K562 (cell line): ENCODE measurements at regions not wholly inside any gene's neighbourhood (a gene's known extent, or its start where the extent isn't known, plus 50 kb on each side); places are given as distances from the start of the nearest gene placed in this dataset.

Source experiments
- NELFE ChIP-seq: IDR thresholded peaks from 2 replicates; pipeline ENCODE4 v1.6.1; 2011; ENCODE audit warnings: mild to moderate bottlenecking; ENCODE audit not compliant: insufficient read depth, insufficient read length
- PURB ChIP-seq: sonication (generic); formaldehyde crosslinking; IDR thresholded peaks from 2 replicates; pipeline ENCODE4 v1.9.0; 2021; ENCODE audit warnings: low read depth, mild to moderate bottlenecking, missing genetic modification reagents
- SIN3B ChIP-seq: fragments of 450-650 bp; IDR thresholded peaks from 2 replicates; pipeline ENCODE4 v1.6.1; 2017; ENCODE audit warnings: low read depth, mild to moderate bottlenecking, moderate library complexity
- ZFPM2 ChIP-seq: fragments of 250-450 bp; sonication (Bioruptor Pico); IDR thresholded peaks from 2 replicates; pipeline ENCODE4 v1.5.1; 2022; ENCODE audit warnings: mild to moderate bottlenecking
- TF ChIP-seq, protein P1 (sequence below), 2 experiments: fragments of 450-650 bp; IDR thresholded peaks; 2 replicates each; pipeline ENCODE4 v1.6.1; 2016; ENCODE audit warnings: mild to moderate bottlenecking in 2 of 2, borderline replicate concordance in 1 of 2, low read depth in 1 of 2, moderate library complexity in 1 of 2
- TF ChIP-seq, protein P2 (sequence below): fragments of 250-450 bp; sonication (Bioruptor Pico); IDR thresholded peaks from 2 replicates; pipeline ENCODE4 v1.9.0; 2021; ENCODE audit warnings: mild to moderate bottlenecking, inconsistent platforms

- TF ChIP-seq, protein P1, sequence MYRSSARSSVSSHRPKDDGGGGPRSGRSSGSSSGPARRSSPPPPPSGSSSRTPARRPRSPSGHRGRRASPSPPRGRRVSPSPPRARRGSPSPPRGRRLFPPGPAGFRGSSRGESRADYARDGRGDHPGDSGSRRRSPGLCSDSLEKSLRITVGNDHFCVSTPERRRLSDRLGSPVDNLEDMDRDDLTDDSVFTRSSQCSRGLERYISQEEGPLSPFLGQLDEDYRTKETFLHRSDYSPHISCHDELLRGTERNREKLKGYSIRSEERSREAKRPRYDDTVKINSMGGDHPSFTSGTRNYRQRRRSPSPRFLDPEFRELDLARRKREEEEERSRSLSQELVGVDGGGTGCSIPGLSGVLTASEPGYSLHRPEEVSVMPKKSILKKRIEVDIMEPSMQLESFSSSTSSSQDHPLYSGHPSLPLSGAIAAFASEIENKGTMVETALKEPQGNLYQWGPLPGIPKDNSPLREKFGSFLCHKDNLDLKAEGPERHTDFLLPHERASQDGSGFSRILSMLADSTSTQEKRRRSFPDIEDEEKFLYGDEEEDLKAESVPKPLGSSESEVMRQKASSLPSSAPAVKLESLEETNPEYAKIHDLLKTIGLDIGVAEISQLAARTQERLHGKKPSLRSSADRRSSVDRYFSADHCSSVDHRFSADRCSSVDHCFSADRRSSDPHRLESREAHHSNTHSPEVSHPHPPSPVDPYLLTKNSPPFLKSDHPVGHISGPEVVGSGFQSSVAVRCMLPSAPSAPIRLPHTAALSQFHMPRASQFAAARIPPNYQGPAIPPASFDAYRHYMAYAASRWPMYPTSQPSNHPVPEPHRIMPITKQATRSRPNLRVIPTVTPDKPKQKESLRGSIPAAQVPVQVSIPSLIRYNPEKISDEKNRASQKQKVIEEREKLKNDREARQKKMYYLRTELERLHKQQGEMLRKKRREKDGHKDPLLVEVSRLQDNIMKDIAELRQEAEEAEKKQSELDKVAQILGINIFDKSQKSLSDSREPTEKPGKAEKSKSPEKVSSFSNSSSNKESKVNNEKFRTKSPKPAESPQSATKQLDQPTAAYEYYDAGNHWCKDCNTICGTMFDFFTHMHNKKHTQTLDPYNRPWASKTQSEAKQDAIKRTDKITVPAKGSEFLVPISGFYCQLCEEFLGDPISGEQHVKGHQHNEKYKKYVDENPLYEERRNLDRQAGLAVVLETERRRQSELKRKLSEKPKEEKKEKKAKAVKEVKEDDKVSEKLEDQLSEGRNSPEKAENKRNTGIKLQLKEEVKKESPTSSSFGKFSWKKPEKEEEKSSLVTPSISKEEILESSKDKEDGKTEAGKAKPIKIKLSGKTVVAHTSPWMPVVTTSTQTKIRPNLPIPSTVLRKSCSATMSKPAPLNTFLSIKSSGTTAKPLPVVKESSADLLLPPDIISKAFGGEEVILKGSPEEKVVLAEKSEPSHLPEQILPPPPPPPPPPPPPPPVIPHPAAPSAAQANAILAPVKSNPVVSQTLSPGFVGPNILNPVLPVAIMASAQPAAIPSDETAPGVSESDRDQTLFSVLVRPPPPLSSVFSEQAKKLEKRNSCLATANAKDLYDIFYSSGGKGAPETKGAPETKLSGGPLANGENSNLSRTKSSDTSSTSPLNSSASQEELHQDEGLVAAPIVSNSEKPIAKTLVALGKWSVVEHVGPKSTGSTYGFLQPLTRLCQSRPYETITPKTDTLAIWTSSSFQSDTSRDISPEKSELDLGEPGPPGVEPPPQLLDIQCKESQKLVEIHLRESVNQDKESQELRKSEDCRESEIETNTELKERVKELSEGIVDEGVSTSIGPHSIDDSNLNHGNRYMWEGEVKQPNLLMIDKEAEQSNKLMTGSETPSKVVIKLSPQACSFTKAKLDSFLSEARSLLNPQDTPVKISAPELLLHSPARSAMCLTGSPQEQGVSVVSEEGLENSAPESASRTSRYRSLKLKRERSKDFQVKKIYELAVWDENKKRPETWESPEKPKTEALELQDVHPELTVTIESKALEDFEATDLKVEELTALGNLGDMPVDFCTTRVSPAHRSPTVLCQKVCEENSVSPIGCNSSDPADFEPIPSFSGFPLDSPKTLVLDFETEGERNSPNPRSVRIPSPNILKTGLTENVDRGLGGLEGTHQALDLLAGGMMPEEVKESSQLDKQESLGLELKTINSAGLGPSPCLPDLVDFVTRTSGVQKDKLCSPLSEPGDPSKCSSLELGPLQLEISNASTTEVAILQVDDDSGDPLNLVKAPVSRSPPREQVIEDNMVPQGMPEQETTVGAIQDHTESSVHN (IDR thresholded peaks at IDR 0.05; ENCODE audit: borderline replicate concordance in 1 of 2, low read depth in 1 of 2): no peak
- no peak for TF ChIP-seq NELFE
- TF ChIP-seq SIN3B: no peak
- TF ChIP-seq ZFPM2 (CRISPR knock-in tag): no peak
- no peak for TF ChIP-seq PURB (CRISPR knock-in tag)
- TF ChIP-seq, protein P2, sequence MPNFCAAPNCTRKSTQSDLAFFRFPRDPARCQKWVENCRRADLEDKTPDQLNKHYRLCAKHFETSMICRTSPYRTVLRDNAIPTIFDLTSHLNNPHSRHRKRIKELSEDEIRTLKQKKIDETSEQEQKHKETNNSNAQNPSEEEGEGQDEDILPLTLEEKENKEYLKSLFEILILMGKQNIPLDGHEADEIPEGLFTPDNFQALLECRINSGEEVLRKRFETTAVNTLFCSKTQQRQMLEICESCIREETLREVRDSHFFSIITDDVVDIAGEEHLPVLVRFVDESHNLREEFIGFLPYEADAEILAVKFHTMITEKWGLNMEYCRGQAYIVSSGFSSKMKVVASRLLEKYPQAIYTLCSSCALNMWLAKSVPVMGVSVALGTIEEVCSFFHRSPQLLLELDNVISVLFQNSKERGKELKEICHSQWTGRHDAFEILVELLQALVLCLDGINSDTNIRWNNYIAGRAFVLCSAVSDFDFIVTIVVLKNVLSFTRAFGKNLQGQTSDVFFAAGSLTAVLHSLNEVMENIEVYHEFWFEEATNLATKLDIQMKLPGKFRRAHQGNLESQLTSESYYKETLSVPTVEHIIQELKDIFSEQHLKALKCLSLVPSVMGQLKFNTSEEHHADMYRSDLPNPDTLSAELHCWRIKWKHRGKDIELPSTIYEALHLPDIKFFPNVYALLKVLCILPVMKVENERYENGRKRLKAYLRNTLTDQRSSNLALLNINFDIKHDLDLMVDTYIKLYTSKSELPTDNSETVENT (CRISPR knock-in tag): no peak
Measured at GRCh38 chr13:53188120-53188519, 159.5 kb downstream of the OLFM4 start (continued).
